ENCODE measurements at regions not wholly inside any gene's neighbourhood (a gene's known extent, or its start where the extent isn't known, plus 50 kb on each side); places are given as distances from the start of the nearest gene placed in this dataset.

GRCh38 chr18:60894254-60894945, 438.8 kb upstream of the CDH20 start (continued):
- no peak for TF ChIP-seq CTBP2 (IDR thresholded peaks at IDR 0.05; ENCODE audit: borderline replicate concordance, insufficient read depth, insufficient read length, low read length)
- no peak for TF ChIP-seq TBP (IDR thresholded peaks at IDR 0.05; ENCODE audit: low read depth, low read length)
- TF ChIP-seq TAF7 (optimal IDR thresholded peaks at IDR 0.05; ENCODE audit: borderline replicate concordance, low read depth, low read length) = no peak

All from H1 (cell line).